SK-N-SH (cell line): ENCODE measurements at regions not wholly inside any gene's neighbourhood (a gene's known extent, or its start where the extent isn't known, plus 50 kb on each side); places are given as distances from the start of the nearest gene placed in this dataset.

Experiments
- CTCF ChIA-PET: fragments of 300-600, 350-600 bp; formaldehyde crosslinking; extraction: SDS; loops from one replicate; lab custom pipeline; 2021; lab: Yijun Ruan, JAX
- POLR2A ChIA-PET: fragments of 350-600 bp; sonication (Branson Sonifier 250); formaldehyde crosslinking; extraction: SDS; loops from one replicate; lab custom pipeline; 2020; ENCODE audit warnings: antibody characterized with exemption, inconsistent platforms; lab: Yijun Ruan, JAX
- DNase-seq: peaks from one replicate; pipeline ENCODE4 v3.0.0; 2012
- H2AFZ ChIP-seq: fragments of 200-600 bp; sonication (generic); 2 replicates; pipeline ENCODE4 v1.8.1; 2016; ENCODE audit warnings: antibody characterized with exemption, mild to moderate bottlenecking, low read depth
- H3F3A ChIP-seq: fragments of 200-600 bp; sonication (generic); replicated peaks from 2 replicates; pipeline ENCODE3; 2016; ENCODE audit warnings: antibody characterized with exemption, mild to moderate bottlenecking; ENCODE audit not compliant: insufficient read depth
- H3K27ac ChIP-seq, 2 experiments: fragments of 200-500 bp in 1 of 2; fragments of 200-600 bp in 1 of 2; sonication (Bioruptor generic) in 1 of 2; sonication (generic), shearing (Covaris generic) in 1 of 2; 2 replicates each; pipeline versions ENCODE4 v1.5.1 to v1.6.1; 2014 to 2016; ENCODE audit warnings: low read depth in 2 of 2, inconsistent platforms in 1 of 2, low read length in 1 of 2, mild to moderate bottlenecking in 1 of 2, mixed read lengths in 1 of 2
- H3K27me3 ChIP-seq: fragments of 200-600 bp; sonication (generic), shearing (Covaris generic); 2 replicates; pipeline ENCODE4 v1.6.1; 2016; ENCODE audit warnings: mixed run types; ENCODE audit not compliant: insufficient read depth
- H3K36me3 ChIP-seq, 2 experiments: fragments of 200-500 bp in 1 of 2; fragments of 200-600 bp in 1 of 2; sonication (Bioruptor generic) in 1 of 2; sonication (generic) in 1 of 2; replicated peaks in 1 of 2; 2 replicates each; pipeline versions ENCODE3 to v1.5.1; 2014 to 2016; ENCODE audit warnings: low read length in 1 of 2, mild to moderate bottlenecking in 1 of 2; ENCODE audit not compliant: insufficient read depth in 2 of 2, control insufficient read depth in 1 of 2
- H3K4me1 ChIP-seq, 2 experiments: fragments of 200-500 bp in 1 of 2; fragments of 200-600 bp in 1 of 2; sonication (Bioruptor generic) in 1 of 2; sonication (generic), shearing (Covaris generic) in 1 of 2; 2 replicates each; pipeline versions ENCODE4 v1.5.1 to v1.6.1; 2014 to 2016; ENCODE audit warnings: low read depth in 1 of 2, low read length in 1 of 2, mixed run types in 1 of 2; ENCODE audit not compliant: insufficient read depth in 2 of 2, control insufficient read depth in 1 of 2
- H3K4me2 ChIP-seq: fragments of 200-600 bp; sonication (generic), shearing (Covaris generic); 2 replicates; pipeline ENCODE4 v1.6.1; 2017; ENCODE audit warnings: mixed run types
- H3K4me3 ChIP-seq, 2 experiments: fragments of 200-500 bp in 1 of 2; fragments of 200-600 bp in 1 of 2; sonication (Bioruptor generic) in 1 of 2; sonication (generic), shearing (Covaris generic) in 1 of 2; 2 replicates each; pipeline versions ENCODE4 v1.5.1 to v1.8.1; 2014 to 2016; ENCODE audit warnings: low read depth in 2 of 2, inconsistent platforms in 1 of 2, low read length in 1 of 2, mild to moderate bottlenecking in 1 of 2, mixed read lengths in 1 of 2, moderate library complexity in 1 of 2
- H3K79me2 ChIP-seq: fragments of 200-600 bp; sonication (generic); 2 replicates; pipeline ENCODE4 v1.8.1; 2017; ENCODE audit warnings: mild to moderate bottlenecking; ENCODE audit not compliant: insufficient read depth
- H3K9ac ChIP-seq: fragments of 200-600 bp; sonication (generic); 2 replicates; pipeline ENCODE4 v1.6.1; 2017; ENCODE audit warnings: mixed run types
- H3K9me2 ChIP-seq: fragments of 200-600 bp; sonication (generic); 2 replicates; pipeline ENCODE4 v1.6.1; 2017; ENCODE audit warnings: mixed run types
- H3K9me3 ChIP-seq: fragments of 200-600 bp; sonication (generic); 2 replicates; pipeline ENCODE4 v1.6.1; 2017; ENCODE audit warnings: mixed run types, mild to moderate bottlenecking, moderate library complexity
- H4K20me1 ChIP-seq: fragments of 200-600 bp; sonication (generic); 2 replicates; pipeline ENCODE4 v1.6.1; 2017; ENCODE audit warnings: mild to moderate bottlenecking, mixed run types; ENCODE audit not compliant: insufficient read depth
- FOSL2 ChIP-seq: IDR thresholded peaks from 2 replicates; pipeline ENCODE4 v1.4.0; 2012; ENCODE audit warnings: low read depth, mild to moderate bottlenecking, moderate library complexity, borderline replicate concordance
- FOXJ3 ChIP-seq: sonication (generic); formaldehyde crosslinking; IDR thresholded peaks from 2 replicates; pipeline ENCODE4 v1.5.1; 2020; ENCODE audit warnings: mild to moderate bottlenecking, missing genetic modification reagents
- FOXM1 ChIP-seq: IDR thresholded peaks from 2 replicates; pipeline ENCODE4 v1.4.0; 2012; ENCODE audit warnings: low read depth, mild to moderate bottlenecking
- GABPA ChIP-seq: IDR thresholded peaks from 2 replicates; pipeline ENCODE4 v1.4.0; 2012; ENCODE audit warnings: low read depth, mild to moderate bottlenecking
- JUND ChIP-seq: IDR thresholded peaks from 2 replicates; pipeline ENCODE4 v1.4.0; 2012
- NRF1 ChIP-seq: IDR thresholded peaks from 2 replicates; pipeline ENCODE4 v1.6.1; 2012; ENCODE audit warnings: low read depth, mild to moderate bottlenecking, low read length
- POLR2AphosphoS5 ChIP-seq: IDR thresholded peaks from 2 replicates; pipeline ENCODE4 v1.6.1; 2012; ENCODE audit warnings: low read depth, low read length
- RAD21 ChIP-seq: IDR thresholded peaks from 2 replicates; pipeline ENCODE4 v1.6.1; 2012; ENCODE audit warnings: mild to moderate bottlenecking, low read length
- RCOR1 ChIP-seq: fragments of 150-350 bp; IDR thresholded peaks from 2 replicates; pipeline ENCODE4 v1.6.1; 2017; ENCODE audit warnings: antibody characterized with exemption, low read length
- RXRA ChIP-seq: IDR thresholded peaks from 2 replicates; pipeline ENCODE4 v1.4.0; 2012; ENCODE audit warnings: low read depth, mild to moderate bottlenecking, borderline replicate concordance
- SMC3 ChIP-seq: IDR thresholded peaks from 2 replicates; pipeline ENCODE4 v1.6.1; 2012; ENCODE audit warnings: low read depth, low read length, improper control_type of control experiment
- TEAD4 ChIP-seq: IDR thresholded peaks from 2 replicates; pipeline ENCODE4 v1.4.0; 2012; ENCODE audit warnings: mild to moderate bottlenecking, borderline replicate concordance; ENCODE audit not compliant: insufficient read depth
- WGBS: methylation state at CpG from one replicate; pipeline ENCODE4 v1.1.6; 2017; ENCODE audit warnings: low lambda C conversion rate; 5-methylcytosine and 5-hydroxymethylcytosine counted together
- TF ChIP-seq, protein P1 (sequence below): fragments of 200-600 bp; sonication (generic); IDR thresholded peaks from 2 replicates; pipeline ENCODE4 v1.6.1; 2017; ENCODE audit warnings: antibody characterized with exemption, mild to moderate bottlenecking, moderate library complexity
- TF ChIP-seq, protein P2 (sequence below): IDR thresholded peaks from 2 replicates; pipeline ENCODE4 v1.4.0; 2012; ENCODE audit warnings: low read depth, borderline replicate concordance

- POLR2A ChIA-PET: no interaction called here
- no peak for DNase-seq
Measured at GRCh38 chr5:164041105-164041504, 535.7 kb downstream of the MAT2B start.

DNA sequence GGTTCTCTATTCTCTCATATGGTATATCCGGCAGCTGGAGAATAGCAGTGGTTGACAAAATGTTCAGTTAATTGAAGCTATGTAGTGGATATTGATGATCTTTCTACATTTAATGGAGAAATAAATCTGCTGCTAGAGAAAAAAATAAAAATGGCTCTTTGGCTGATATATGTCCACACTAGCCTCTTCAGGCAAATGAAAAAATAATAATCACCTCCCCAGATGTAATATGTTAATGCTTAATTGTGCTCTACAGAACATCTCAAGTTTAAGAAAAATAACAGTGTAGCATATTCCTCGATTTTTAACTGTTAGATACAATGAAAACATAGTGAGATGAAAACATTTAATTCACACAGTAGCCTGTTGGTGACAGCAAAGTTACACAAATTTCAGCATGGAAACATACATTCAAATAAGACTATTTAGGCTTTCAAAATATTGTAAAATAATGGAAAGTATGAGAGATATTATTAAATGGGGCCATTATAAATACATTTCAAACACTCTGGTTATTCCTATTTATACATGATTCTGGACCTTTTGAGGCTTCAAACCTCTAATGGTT is 543.0 kb downstream of the MAT2B start:
- no peaks in the 10 kb centered on the region for H3K27me3 ChIP-seq
- CTCF ChIA-PET: interaction anchor here (0.8 to 1.9 kb wide), 6 partner anchors 10 to 456 kb away, joined by 3 to 13 read pairs (median 3); no protein-coding TSS in a partner anchor
- no peaks in the 10 kb centered on the region for H3K79me2 ChIP-seq
- no peaks in the 10 kb centered on the region for H3K9me3 ChIP-seq
- DNase-seq: peak; percentile 3
- no peaks in the 10 kb centered on the region for H3K36me3 ChIP-seq
- H2AFZ ChIP-seq: no peak overlapping the region
- no peak overlapping the region for H3K27ac ChIP-seq
- peaks cover 0 to 9% of the 10 kb centered on the region in 2 experiments; a peak in 1 of 4 replicates for H3K4me1 ChIP-seq
- TF ChIP-seq, protein P1, sequence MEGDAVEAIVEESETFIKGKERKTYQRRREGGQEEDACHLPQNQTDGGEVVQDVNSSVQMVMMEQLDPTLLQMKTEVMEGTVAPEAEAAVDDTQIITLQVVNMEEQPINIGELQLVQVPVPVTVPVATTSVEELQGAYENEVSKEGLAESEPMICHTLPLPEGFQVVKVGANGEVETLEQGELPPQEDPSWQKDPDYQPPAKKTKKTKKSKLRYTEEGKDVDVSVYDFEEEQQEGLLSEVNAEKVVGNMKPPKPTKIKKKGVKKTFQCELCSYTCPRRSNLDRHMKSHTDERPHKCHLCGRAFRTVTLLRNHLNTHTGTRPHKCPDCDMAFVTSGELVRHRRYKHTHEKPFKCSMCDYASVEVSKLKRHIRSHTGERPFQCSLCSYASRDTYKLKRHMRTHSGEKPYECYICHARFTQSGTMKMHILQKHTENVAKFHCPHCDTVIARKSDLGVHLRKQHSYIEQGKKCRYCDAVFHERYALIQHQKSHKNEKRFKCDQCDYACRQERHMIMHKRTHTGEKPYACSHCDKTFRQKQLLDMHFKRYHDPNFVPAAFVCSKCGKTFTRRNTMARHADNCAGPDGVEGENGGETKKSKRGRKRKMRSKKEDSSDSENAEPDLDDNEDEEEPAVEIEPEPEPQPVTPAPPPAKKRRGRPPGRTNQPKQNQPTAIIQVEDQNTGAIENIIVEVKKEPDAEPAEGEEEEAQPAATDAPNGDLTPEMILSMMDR: peak; percentile 73
- TF ChIP-seq SMC3 (peak; percentile 63), TEAD4 (no peak), RAD21 (peak; percentile 84)
- POLR2A ChIA-PET: no interaction called here
- no peaks in the 10 kb centered on the region for H3K9me2 ChIP-seq
- no peaks in the 10 kb centered on the region for H4K20me1 ChIP-seq
- no peak overlapping the region for H3K9ac ChIP-seq
- 50% methylated on average over 2 of the region's 2 CpGs for WGBS
- no peaks in the 10 kb centered on the region for H3F3A ChIP-seq
- H3K4me2 ChIP-seq: no peak overlapping the region
- no peak overlapping the region for H3K4me3 ChIP-seq

More at GRCh38 chr5:164041105-164041504, 535.7 kb downstream of the MAT2B start:
- 80% methylated on average over 1 of the region's 1 CpG for WGBS
- Histone ChIP-seq H3K4me2 (no peak overlapping the region), H3K9ac (no peak overlapping the region), H3K9me2 (no peaks in the 10 kb centered on the region), H3K4me1 (no peaks in the 10 kb centered on the region), H4K20me1 (no peaks in the 10 kb centered on the region), H3K9me3 (no peaks in the 10 kb centered on the region), H3K79me2 (no peaks in the 10 kb centered on the region), H2AFZ (no peak overlapping the region), H3K36me3 (no peaks in the 10 kb centered on the region), H3K4me3 (no peak overlapping the region; a peak in 1 of 4 replicates), H3K27me3 (no peaks in the 10 kb centered on the region), H3F3A (no peaks in the 10 kb centered on the region), H3K27ac (no peak overlapping the region)
- CTCF ChIA-PET: interaction anchor here (1.0 to 1.1 kb wide), 2 partner anchors 28 to 463 kb away, joined by 3 to 7 read pairs; no protein-coding TSS in a partner anchor
- TF ChIP-seq NRF1: no peak
- no peak for TF ChIP-seq POLR2AphosphoS5
- no peak for TF ChIP-seq FOXM1
- TF ChIP-seq RAD21: no peak
- no peak for TF ChIP-seq RXRA
- TF ChIP-seq FOXJ3 (CRISPR knock-in tag): no peak
- TF ChIP-seq, protein P1: no peak
- TF ChIP-seq GABPA: no peak
- no peak for TF ChIP-seq RCOR1
- TF ChIP-seq JUND: no peak
- TF ChIP-seq FOSL2: no peak
- TF ChIP-seq TEAD4: no peak
- TF ChIP-seq, protein P2, sequence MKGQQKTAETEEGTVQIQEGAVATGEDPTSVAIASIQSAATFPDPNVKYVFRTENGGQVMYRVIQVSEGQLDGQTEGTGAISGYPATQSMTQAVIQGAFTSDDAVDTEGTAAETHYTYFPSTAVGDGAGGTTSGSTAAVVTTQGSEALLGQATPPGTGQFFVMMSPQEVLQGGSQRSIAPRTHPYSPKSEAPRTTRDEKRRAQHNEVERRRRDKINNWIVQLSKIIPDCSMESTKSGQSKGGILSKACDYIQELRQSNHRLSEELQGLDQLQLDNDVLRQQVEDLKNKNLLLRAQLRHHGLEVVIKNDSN: no peak
